Tibial artery (tissue), 4 donors: ENCODE measurements at regions not wholly inside any gene's neighbourhood (a gene's known extent, or its start where the extent isn't known, plus 50 kb on each side); places are given as distances from the start of the nearest gene placed in this dataset.

Experiments used
- DNase-seq, 2 donors: peaks; one replicate each; pipeline ENCODE4 v3.0.0-alpha.2; 2019
- H3K27ac ChIP-seq, 2 donors: fragments of 200-600 bp; sonication (generic) in 1 of 2; 1 replicate in 1 of 2; 2 replicates in 1 of 2; pipeline ENCODE4 v1.5.1; 2018 to 2019; ENCODE audit warnings: mild to moderate bottlenecking in 1 of 2
- H3K27me3 ChIP-seq, 2 donors: fragments of 200-600 bp; sonication (generic) in 1 of 2; one replicate each; pipeline versions ENCODE4 v1.5.1 to v1.6.0; 2016 to 2019
- H3K36me3 ChIP-seq, 3 donors: fragments of 200-600 bp; sonication (generic) in 2 of 3; one replicate each; pipeline ENCODE4 v1.5.1; 2016 to 2019; ENCODE audit warnings: mild to moderate bottlenecking in 2 of 3
- H3K4me1 ChIP-seq, 4 donors: fragments of 200-600 bp; sonication (generic) in 2 of 4; 1 replicate in 3 of 4; 2 replicates in 1 of 4; pipeline ENCODE4 v1.5.1; 2016 to 2019
- H3K4me3 ChIP-seq, 2 donors: fragments of 200-600 bp; sonication (generic) in 1 of 2; 1 replicate in 1 of 2; 2 replicates in 1 of 2; pipeline ENCODE4 v1.5.1; 2018 to 2019; ENCODE audit warnings: mild to moderate bottlenecking in 2 of 2
- H3K9me3 ChIP-seq, 3 donors: fragments of 200-600 bp; sonication (generic) in 1 of 3; one replicate each; pipeline ENCODE4 v1.5.1; 2016 to 2019
- CTCF ChIP-seq, 2 experiments: fragments of 200-600 bp in 1 of 2; fragments of 450-650 bp in 1 of 2; IDR thresholded peaks; one replicate each; pipeline ENCODE4 v1.5.1; 2017 to 2019; ENCODE audit warnings: antibody characterized with exemption in 2 of 2, mild to moderate bottlenecking in 1 of 2, moderate library complexity in 1 of 2
- intact Hi-C: fragments of 100-400 bp; cut with DNase I; formaldehyde crosslinking; loops from one replicate; pipeline ENCODE4 v1.15.0; 2023; ENCODE audit warnings: low total_unique reads

- H3K4me1 ChIP-seq: no peaks in the 10 kb centered on the region
- H3K36me3 ChIP-seq: no peaks in the 10 kb centered on the region
- no peak overlapping the region for H3K4me3 ChIP-seq
- DNase-seq: no peak
- intact Hi-C loops: no loop called here
- TF ChIP-seq CTCF (IDR thresholded peaks at IDR 0.05): no peak
- H3K27ac ChIP-seq: no peak overlapping the region
- no peaks in the 10 kb centered on the region for H3K27me3 ChIP-seq
- no peaks in the 10 kb centered on the region for H3K9me3 ChIP-seq
These were observed 469.5 kb downstream of the MAN2A1 start for GRCh38 chr5:110159202-110159601.

GRCh38 chr5:110161162-110161561 lies 471.4 kb downstream of the MAN2A1 start:
- H3K27me3 ChIP-seq: no peaks in the 10 kb centered on the region

GRCh38 chr5:110165366-110165765 lies 475.6 kb downstream of the MAN2A1 start:
- no peak overlapping the region for H3K4me3 ChIP-seq
- no peaks in the 10 kb centered on the region for H3K27me3 ChIP-seq
- DNase-seq: no peak
- intact Hi-C loops: no loop called here
- H3K27ac ChIP-seq: no peak overlapping the region
- H3K9me3 ChIP-seq: peaks cover 0 to 6% (median 0%) of the 10 kb centered on the region in 3 donors
- TF ChIP-seq CTCF (IDR thresholded peaks at IDR 0.05): no peak
- H3K36me3 ChIP-seq: no peaks in the 10 kb centered on the region
- no peaks in the 10 kb centered on the region for H3K4me1 ChIP-seq

More at GRCh38 chr5:110161162-110161561, 471.4 kb downstream of the MAN2A1 start:
- Histone ChIP-seq H3K4me3 (no peak overlapping the region), H3K4me1 (no peaks in the 10 kb centered on the region), H3K36me3 (no peaks in the 10 kb centered on the region), H3K9me3 (no peaks in the 10 kb centered on the region), H3K27ac (no peak overlapping the region)
- no peak for DNase-seq
- TF ChIP-seq CTCF (IDR thresholded peaks at IDR 0.05): no peak
- intact Hi-C loops: no loop called here

GRCh38 chr5:110167384-110167783 lies 477.7 kb downstream of the MAN2A1 start:
- DNase-seq: no peak
- Histone ChIP-seq H3K4me3 (no peak overlapping the region), H3K27me3 (no peaks in the 10 kb centered on the region), H3K9me3 (peaks cover 0 to 13% (median 0%) of the 10 kb centered on the region in 3 donors), H3K4me1 (no peaks in the 10 kb centered on the region), H3K36me3 (no peaks in the 10 kb centered on the region), H3K27ac (no peak overlapping the region)
- intact Hi-C loops: no loop called here
- no peak for TF ChIP-seq CTCF (IDR thresholded peaks at IDR 0.05)

- TF ChIP-seq CTCF (IDR thresholded peaks at IDR 0.05): no peak
These were observed 479.7 kb downstream of the MAN2A1 start for GRCh38 chr5:110169461-110169860.

GRCh38 chr5:110177729-110178128 lies 488.0 kb downstream of the MAN2A1 start:
- H3K4me3 ChIP-seq: no peak overlapping the region
- H3K36me3 ChIP-seq: no peaks in the 10 kb centered on the region
- no peaks in the 10 kb centered on the region for H3K27me3 ChIP-seq
- no peak for DNase-seq
- no peaks in the 10 kb centered on the region for H3K9me3 ChIP-seq
- no peak overlapping the region for H3K27ac ChIP-seq
- intact Hi-C loops: no loop called here
- no peaks in the 10 kb centered on the region for H3K4me1 ChIP-seq
- no peak for TF ChIP-seq CTCF (IDR thresholded peaks at IDR 0.05)

More at GRCh38 chr5:110169461-110169860, 479.7 kb downstream of the MAN2A1 start:
- H3K4me3 ChIP-seq: no peak overlapping the region
- no peak for DNase-seq
- intact Hi-C loops: no loop called here
- H3K27ac ChIP-seq: no peak overlapping the region
- no peaks in the 10 kb centered on the region for H3K27me3 ChIP-seq
- peaks cover 0 to 13% (median 0%) of the 10 kb centered on the region in 3 donors for H3K9me3 ChIP-seq
- H3K36me3 ChIP-seq: no peaks in the 10 kb centered on the region
- no peaks in the 10 kb centered on the region for H3K4me1 ChIP-seq
